ENCODE measurements at regions not wholly inside any gene's neighbourhood (a gene's known extent, or its start where the extent isn't known, plus 50 kb on each side); places are given as distances from the start of the nearest gene placed in this dataset.

DNA sequence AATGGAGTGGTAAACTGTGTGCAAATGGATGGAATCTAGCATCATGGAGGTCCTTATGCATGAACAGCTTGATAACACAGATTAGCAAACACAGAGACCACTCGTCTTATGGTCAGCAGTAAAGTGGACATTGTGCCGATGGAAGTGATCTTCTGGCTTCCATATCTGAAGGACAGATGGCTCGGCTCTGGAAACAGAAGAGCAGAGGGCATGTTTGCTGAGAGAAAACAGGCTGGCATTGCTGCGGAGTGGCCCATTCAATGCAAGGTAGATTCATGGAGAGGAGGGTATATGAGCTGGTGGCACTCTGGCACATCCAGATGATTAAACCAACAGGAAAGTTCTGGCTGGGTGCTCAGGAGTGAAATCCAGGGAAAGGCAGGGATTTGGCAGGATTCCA is 513.2 kb downstream of the DIRAS2 start:
- no peak for DNase-seq

DNA sequence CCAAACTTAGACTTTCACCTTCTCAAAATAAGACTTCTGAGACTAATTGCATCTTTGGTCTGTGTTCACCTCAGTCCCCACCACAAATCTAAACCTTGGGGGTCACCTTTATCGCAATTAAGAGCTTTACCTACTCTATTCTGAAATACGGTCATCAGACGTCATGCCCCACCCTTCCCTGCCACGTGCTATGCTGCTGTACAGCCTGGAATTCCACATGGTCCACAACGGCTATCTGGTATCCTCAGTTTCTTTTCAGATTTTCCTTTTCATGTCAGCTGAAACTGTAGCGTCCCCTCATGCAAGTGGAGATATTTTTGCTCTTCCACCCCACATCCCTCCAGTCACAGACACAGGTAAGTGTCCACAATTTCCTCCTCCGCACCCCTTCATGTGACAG is 511.1 kb downstream of the DIRAS2 start:
- H3K27me3 Mint-ChIP-seq = peaks cover 28% of the 10 kb centered on the region
- ChIA-PET POLR2A (no interaction called here), CTCF (no interaction called here)
- no peak for ATAC-seq (ENCODE audit: poor library complexity)
- H3K4me1 Mint-ChIP-seq (ENCODE audit: low read depth) = no peaks in the 10 kb centered on the region
- no peak for TF ChIP-seq CTCF (IDR thresholded peaks at IDR 0.05)
- DNase-seq = no peak
- no peaks in the 10 kb centered on the region for H3K36me3 ChIP-seq (ENCODE audit: insufficient read depth, low read length)
- no peak overlapping the region for H3K27ac Mint-ChIP-seq
- H3K9me3 ChIP-seq (ENCODE audit: control insufficient read depth in 1 of 2, insufficient read depth in 1 of 2, low read length in 2 of 2) = no peaks in the 10 kb centered on the region
- peaks cover 2 to 14% of the 10 kb centered on the region in 2 experiments for H3K27me3 ChIP-seq (ENCODE audit: control insufficient read depth in 1 of 2, insufficient read depth in 2 of 2, low read length in 2 of 2)
- intact Hi-C loops (cut with DNase I, micrococcal nuclease) = no loop called here
- H3K4me1 ChIP-seq (ENCODE audit: insufficient read depth, low read length) = no peaks in the 10 kb centered on the region
- no peak overlapping the region for H3K4me3 ChIP-seq (ENCODE audit: low read length)
- H3K9me3 Mint-ChIP-seq = no peaks in the 10 kb centered on the region
- H3K27ac ChIP-seq (ENCODE audit: low read depth in 1 of 2, low read length in 2 of 2) = no peak overlapping the region
- H3K4me3 Mint-ChIP-seq = no peak overlapping the region
- no peaks in the 10 kb centered on the region for H3K36me3 Mint-ChIP-seq (ENCODE audit: low read depth)

More for the DNA sequence above, 513.2 kb downstream of the DIRAS2 start:
- Histone ChIP-seq H3K27ac (ENCODE audit: low read depth in 1 of 2, low read length in 2 of 2) (no peak overlapping the region), H3K4me1 (ENCODE audit: insufficient read depth, low read length) (no peaks in the 10 kb centered on the region), H3K27me3 (ENCODE audit: control insufficient read depth in 1 of 2, insufficient read depth in 2 of 2, low read length in 2 of 2) (peaks cover 5 to 17% of the 10 kb centered on the region in 2 experiments), H3K36me3 (ENCODE audit: insufficient read depth, low read length) (no peaks in the 10 kb centered on the region), H3K9me3 (ENCODE audit: control insufficient read depth in 1 of 2, insufficient read depth in 1 of 2, low read length in 2 of 2) (no peaks in the 10 kb centered on the region), H3K4me3 (ENCODE audit: low read length) (no peak overlapping the region)
- no peaks in the 10 kb centered on the region for H3K36me3 Mint-ChIP-seq (ENCODE audit: low read depth)
- H3K4me1 Mint-ChIP-seq (ENCODE audit: low read depth) = no peaks in the 10 kb centered on the region
- intact Hi-C loops (cut with DNase I, micrococcal nuclease) = no loop called here
- ATAC-seq (ENCODE audit: poor library complexity) = no peak
- POLR2A ChIA-PET = no interaction called here
- H3K27ac Mint-ChIP-seq = no peak overlapping the region
- H3K9me3 Mint-ChIP-seq = no peaks in the 10 kb centered on the region
- H3K27me3 Mint-ChIP-seq = peaks cover 31% of the 10 kb centered on the region
- CTCF ChIA-PET = no interaction called here
- TF ChIP-seq CTCF (IDR thresholded peaks at IDR 0.05) = no peak
- H3K4me3 Mint-ChIP-seq = no peak overlapping the region

GRCh38 chr9:90132866-90133265 is 509.8 kb downstream of the DIRAS2 start:
- H3K36me3 Mint-ChIP-seq (ENCODE audit: low read depth) = no peaks in the 10 kb centered on the region

More at GRCh38 chr9:90132866-90133265, 509.8 kb downstream of the DIRAS2 start:
- Histone ChIP-seq H3K27me3 (ENCODE audit: control insufficient read depth in 1 of 2, insufficient read depth in 2 of 2, low read length in 2 of 2) (peaks cover 5 to 11% of the 10 kb centered on the region in 2 experiments), H3K4me3 (ENCODE audit: low read length) (no peak overlapping the region), H3K27ac (ENCODE audit: low read depth in 1 of 2, low read length in 2 of 2) (no peak overlapping the region), H3K9me3 (ENCODE audit: control insufficient read depth in 1 of 2, insufficient read depth in 1 of 2, low read length in 2 of 2) (no peaks in the 10 kb centered on the region), H3K4me1 (ENCODE audit: insufficient read depth, low read length) (no peaks in the 10 kb centered on the region), H3K36me3 (ENCODE audit: insufficient read depth, low read length) (no peaks in the 10 kb centered on the region)
- no peaks in the 10 kb centered on the region for H3K4me1 Mint-ChIP-seq (ENCODE audit: low read depth)
- H3K4me3 Mint-ChIP-seq = no peak overlapping the region
- peaks cover 27% of the 10 kb centered on the region for H3K27me3 Mint-ChIP-seq
- no peak overlapping the region for H3K27ac Mint-ChIP-seq
- ChIA-PET CTCF (no interaction called here), POLR2A (no interaction called here)
- ATAC-seq (ENCODE audit: poor library complexity) = no peak
- H3K9me3 Mint-ChIP-seq = no peaks in the 10 kb centered on the region
- intact Hi-C loops (cut with DNase I, micrococcal nuclease) = no loop called here
- no peak for DNase-seq
- no peak for TF ChIP-seq CTCF (IDR thresholded peaks at IDR 0.05)

Measured in CD4-positive, alpha-beta T cell (primary cell).